GM12878 (cell line): ENCODE measurements at regions not wholly inside any gene's neighbourhood (a gene's known extent, or its start where the extent isn't known, plus 50 kb on each side); places are given as distances from the start of the nearest gene placed in this dataset.

Source experiments
- ATAC-seq: fragments of 200-7000 bp; cut with Tn5 transposase; 3 replicates; pipeline ENCODE4 v1.9.1; 2020; ENCODE audit warnings: mild to moderate bottlenecking, moderate library complexity
- BruUV-seq: library from RNA; stranded (reverse); fragments of 400-500 nt; replicated peaks from 2 replicates; lab custom pipeline; 2021; lab: Mats Ljungman, UMichigan
- CTCF ChIA-PET: fragments of 300-600 bp; sonication (Branson Sonifier 250); formaldehyde crosslinking; extraction: SDS; loops from one replicate; lab custom pipeline; 2021; ENCODE audit warnings: inconsistent platforms; lab: Yijun Ruan, JAX
- POLR2A ChIA-PET: fragments of 350-600 bp; formaldehyde crosslinking; extraction: SDS; loops from one replicate; lab custom pipeline; 2021; ENCODE audit warnings: inconsistent platforms; lab: Charles Lee
- RAD21 ChIA-PET: fragments of 300-600 bp; sonication (Branson Sonifier 250); formaldehyde crosslinking; loops from one replicate; lab custom pipeline; 2023; ENCODE audit warnings: antibody characterized with exemption; ENCODE audit not compliant: unreplicated experiment; lab: Charles Lee
- SMC1A ChIA-PET: fragments of 300-600 bp; sonication (Branson Sonifier 250); formaldehyde crosslinking; loops from one replicate; lab custom pipeline; 2023; ENCODE audit not compliant: unreplicated experiment, uncharacterized antibody; lab: Charles Lee
- DNase-seq: peaks from one replicate; pipeline ENCODE4 v3.0.0-alpha.2; 2011; ENCODE audit warnings: low read depth, low spot score
- FAIRE-seq: peaks from 3 replicates; lab custom pipeline; 2011; peaks lifted over from hg19 to GRCh38; lab: Jason Lieb, UNC
- H2AFZ ChIP-seq: 2 replicates; pipeline ENCODE4 v1.6.0; 2011; ENCODE audit warnings: low read depth, low read length, control low read depth; ENCODE audit not compliant: control insufficient read depth
- H3K27ac ChIP-seq: 2 replicates; pipeline ENCODE4 v1.5.1; 2011; ENCODE audit warnings: control low read depth; ENCODE audit not compliant: control insufficient read depth, insufficient read depth
- H3K27me3 ChIP-seq, 2 experiments: replicated peaks in 1 of 2; 2 replicates each; pipeline versions ENCODE4 v1.6.0 to v1.6.1; 2011; ENCODE audit warnings: low read length in 1 of 2; ENCODE audit not compliant: control insufficient read depth in 2 of 2, insufficient read depth in 2 of 2
- H3K36me3 ChIP-seq, 2 experiments: 2 replicates each; pipeline ENCODE4 v1.5.1; 2011; ENCODE audit warnings: low read length in 1 of 2; ENCODE audit not compliant: control insufficient read depth in 2 of 2, insufficient read depth in 2 of 2
- H3K4me1 ChIP-seq: 2 replicates; pipeline ENCODE4 v1.6.1; 2011; ENCODE audit warnings: mild to moderate bottlenecking, low read length, moderate library complexity, mixed read lengths; ENCODE audit not compliant: control insufficient read depth, insufficient read depth
- H3K4me2 ChIP-seq: 2 replicates; pipeline ENCODE4 v1.6.0; 2011; ENCODE audit warnings: control low read depth; ENCODE audit not compliant: control insufficient read depth, insufficient read depth
- H3K4me3 ChIP-seq: fragments of 200-600 bp; sonication (generic); 2 replicates; pipeline ENCODE4 v1.5.1; 2016
- H3K79me2 ChIP-seq: 2 replicates; pipeline ENCODE4 v1.6.0; 2011; ENCODE audit warnings: low read length; ENCODE audit not compliant: control insufficient read depth, insufficient read depth
- H3K9ac ChIP-seq: 2 replicates; pipeline ENCODE4 v1.8.0; 2011; ENCODE audit warnings: low read length, control low read depth, mixed read lengths; ENCODE audit not compliant: control insufficient read depth, insufficient read depth
- H3K9me3 ChIP-seq: replicated peaks from 3 replicates; pipeline ENCODE4 v1.5.1; 2011; ENCODE audit warnings: mild to moderate bottlenecking, low read length; ENCODE audit not compliant: control insufficient read depth, insufficient read depth
- H4K20me1 ChIP-seq: 2 replicates; pipeline ENCODE4 v1.6.0; 2011; ENCODE audit not compliant: control insufficient read depth, insufficient read depth
- BCL11A ChIP-seq: IDR thresholded peaks from 2 replicates; pipeline ENCODE4 v1.6.1; 2011; ENCODE audit warnings: low read depth, low read length
- BMI1 ChIP-seq: fragments of 450-650 bp; IDR thresholded peaks from 2 replicates; pipeline ENCODE4 v1.6.1; 2016; ENCODE audit warnings: mild to moderate bottlenecking, moderate library complexity, borderline replicate concordance
- BRCA1 ChIP-seq: IDR thresholded peaks from 2 replicates; pipeline ENCODE4 v1.6.1; 2011; ENCODE audit warnings: low read depth, low read length, improper control_type of control experiment
- CREB1 ChIP-seq: IDR thresholded peaks from 2 replicates; pipeline ENCODE4 v1.6.1; 2012; ENCODE audit warnings: low read depth, mild to moderate bottlenecking, inconsistent platforms
- DPF2 ChIP-seq: fragments of 450-650 bp; IDR thresholded peaks from 2 replicates; pipeline ENCODE4 v1.6.1; 2017; ENCODE audit warnings: mild to moderate bottlenecking
- ELK1 ChIP-seq: IDR thresholded peaks from 2 replicates; pipeline ENCODE4 v1.6.1; 2012; ENCODE audit warnings: low read depth, low read length, improper control_type of control experiment
- FOXK2 ChIP-seq: fragments of 450-650 bp; IDR thresholded peaks from 2 replicates; pipeline ENCODE4 v1.6.1; 2017; ENCODE audit warnings: mild to moderate bottlenecking, moderate library complexity
- HDAC2 ChIP-seq: fragments of 200-600 bp; sonication (generic); IDR thresholded peaks from 2 replicates; pipeline ENCODE4 v1.6.1; 2017
- NBN ChIP-seq: fragments of 450-650 bp; IDR thresholded peaks from 2 replicates; pipeline ENCODE4 v1.6.1; 2016
- PBX3 ChIP-seq: IDR thresholded peaks from 2 replicates; pipeline ENCODE4 v1.6.1; 2011; ENCODE audit warnings: mild to moderate bottlenecking, low read depth, low read length, moderate library complexity; ENCODE audit not compliant: insufficient replicate concordance
- POU2F2 ChIP-seq: IDR thresholded peaks from 3 replicates; pipeline ENCODE4 v1.6.1; 2011; ENCODE audit warnings: low read depth, mild to moderate bottlenecking, low read length, borderline replicate concordance
- PRDM15 ChIP-seq: fragments of 450-650 bp; formaldehyde crosslinking; IDR thresholded peaks from 2 replicates; pipeline ENCODE4 v1.4.0; 2020; ENCODE audit warnings: mild to moderate bottlenecking, moderate library complexity
- SMC3 ChIP-seq: IDR thresholded peaks from 2 replicates; pipeline ENCODE4 v1.6.1; 2011; ENCODE audit warnings: low read length, improper control_type of control experiment, borderline replicate concordance
- TAF1 ChIP-seq: IDR thresholded peaks from 2 replicates; pipeline ENCODE4 v1.6.1; 2011; ENCODE audit warnings: mild to moderate bottlenecking, low read depth, low read length, borderline replicate concordance
- ZNF207 ChIP-seq: fragments of 450-650 bp; IDR thresholded peaks from 2 replicates; pipeline ENCODE4 v1.6.1; 2014; ENCODE audit warnings: antibody characterized with exemption, mild to moderate bottlenecking, borderline replicate concordance
- ZNF24 ChIP-seq: fragments of 450-650 bp; IDR thresholded peaks from 2 replicates; pipeline ENCODE4 v1.6.1; 2017; ENCODE audit warnings: antibody characterized with exemption, mild to moderate bottlenecking
- ZNF274 ChIP-seq: IDR thresholded peaks from one replicate; pipeline ENCODE4 v1.8.0; 2011; ENCODE audit not compliant: insufficient read length, insufficient read depth
- WGBS: methylation state at CpG from one replicate; pipeline ENCODE4 v1.1.6; 2016; ENCODE audit warnings: low lambda C conversion rate; ENCODE audit not compliant: insufficient replicate concordance, insufficient coverage; ENCODE audit errors: missing lambda C conversion rate; 5-methylcytosine and 5-hydroxymethylcytosine counted together
- in situ Hi-C: fragments of 300-500 bp; cut with MboI; formaldehyde crosslinking; loops from 9 replicates; pipeline ENCODE4 v1.14.3; 2018; ENCODE audit warnings: mixed read lengths
- intact Hi-C: fragments of 100-400 bp; cut with micrococcal nuclease; formaldehyde crosslinking; loops from one replicate; pipeline ENCODE4 v1.14.2; 2022; ENCODE audit not compliant: unreplicated experiment

- BruUV-seq = no TSS peak
- ChIA-PET RAD21 (no interaction called here), POLR2A (no interaction called here)
- H3K9ac ChIP-seq = no peak overlapping the region
- TF ChIP-seq DPF2 (no peak), ZNF24 (no peak), FOXK2 (no peak), HDAC2 (no peak), BMI1 (no peak), ZNF274 (no peak), TAF1 (no peak), SMC3 (no peak), PBX3 (no peak), BRCA1 (no peak), ELK1 (no peak), PRDM15 (CRISPR knock-in tag) (no peak), POU2F2 (no peak), BCL11A (no peak), NBN (no peak), ZNF207 (no peak), CREB1 (no peak)
- TF ChIP-seq, all 136 proteins: peak for 0
- H3K4me2 ChIP-seq = no peak overlapping the region
- no peak overlapping the region for H3K4me3 ChIP-seq
- WGBS = 39% methylated on average over 17 of the region's 17 CpGs
- DNase-seq (no peak), ATAC-seq (no peak), FAIRE-seq (no peak)
- no peak overlapping the region for H3K27ac ChIP-seq
- CTCF ChIA-PET = no interaction called here
- no peak overlapping the region for H2AFZ ChIP-seq
- H3K27me3 ChIP-seq = no peaks in the 10 kb centered on the region
- no peaks in the 10 kb centered on the region for H4K20me1 ChIP-seq
- in situ Hi-C loops = no loop called here
- no peaks in the 10 kb centered on the region for H3K4me1 ChIP-seq
- intact Hi-C loops = no loop called here
- H3K79me2 ChIP-seq = no peaks in the 10 kb centered on the region
- H3K9me3 ChIP-seq = no peaks in the 10 kb centered on the region; the same call in 2 of the 3 replicates
- H3K36me3 ChIP-seq = no peaks in the 10 kb centered on the region
- SMC1A ChIA-PET = no interaction called here
Measured at GRCh38 chr22:49451070-49451840, 376.4 kb downstream of the BRD1 start.
